Glomerular visceral epithelial cell (primary cell): ENCODE measurements at regions not wholly inside any gene's neighbourhood (a gene's known extent, or its start where the extent isn't known, plus 50 kb on each side); places are given as distances from the start of the nearest gene placed in this dataset.

ENCODE experiments used
- DNase-seq: peaks from one replicate; pipeline ENCODE4 v3.0.0-alpha.2; 2016; ENCODE audit errors: extremely low spot score

DNA sequence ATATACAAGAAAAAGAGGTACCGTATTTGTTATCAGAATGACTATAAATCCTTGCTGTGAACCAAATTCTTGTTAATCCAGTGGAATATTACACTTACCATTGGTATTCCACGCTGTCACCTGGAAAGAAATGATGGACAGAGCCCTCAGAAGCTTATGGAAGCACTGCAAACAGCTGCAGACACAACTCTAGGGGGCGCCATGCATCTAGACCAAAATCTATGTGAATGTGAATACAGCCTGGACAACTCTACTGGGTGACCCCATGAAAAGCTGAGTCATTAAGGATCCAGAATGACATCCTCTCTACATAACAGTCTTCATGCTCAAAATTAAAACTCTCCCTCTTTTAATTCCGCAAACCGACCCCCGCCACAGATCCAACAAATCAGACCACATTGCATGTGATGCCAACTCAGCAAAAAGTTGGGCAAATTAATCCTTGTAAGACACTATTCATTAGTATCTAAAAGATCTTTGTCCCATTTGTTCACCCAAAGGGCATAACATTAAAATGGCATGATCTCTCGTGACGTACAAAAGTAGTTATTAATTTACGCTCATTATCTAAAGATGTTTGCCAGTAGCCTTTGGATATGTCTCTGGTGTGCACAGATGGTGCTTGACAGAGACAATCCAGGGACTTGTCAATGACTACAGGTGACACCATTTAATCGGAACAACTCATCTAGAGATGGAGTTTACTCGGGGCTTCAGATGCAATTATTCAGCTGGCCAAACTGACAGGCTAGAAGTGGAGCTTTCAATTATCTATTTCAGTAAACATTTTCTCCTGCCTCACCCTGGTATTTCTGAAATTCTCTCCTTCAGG is 552.7 kb upstream of the PSMD7 start:
- no peak for DNase-seq

DNA sequence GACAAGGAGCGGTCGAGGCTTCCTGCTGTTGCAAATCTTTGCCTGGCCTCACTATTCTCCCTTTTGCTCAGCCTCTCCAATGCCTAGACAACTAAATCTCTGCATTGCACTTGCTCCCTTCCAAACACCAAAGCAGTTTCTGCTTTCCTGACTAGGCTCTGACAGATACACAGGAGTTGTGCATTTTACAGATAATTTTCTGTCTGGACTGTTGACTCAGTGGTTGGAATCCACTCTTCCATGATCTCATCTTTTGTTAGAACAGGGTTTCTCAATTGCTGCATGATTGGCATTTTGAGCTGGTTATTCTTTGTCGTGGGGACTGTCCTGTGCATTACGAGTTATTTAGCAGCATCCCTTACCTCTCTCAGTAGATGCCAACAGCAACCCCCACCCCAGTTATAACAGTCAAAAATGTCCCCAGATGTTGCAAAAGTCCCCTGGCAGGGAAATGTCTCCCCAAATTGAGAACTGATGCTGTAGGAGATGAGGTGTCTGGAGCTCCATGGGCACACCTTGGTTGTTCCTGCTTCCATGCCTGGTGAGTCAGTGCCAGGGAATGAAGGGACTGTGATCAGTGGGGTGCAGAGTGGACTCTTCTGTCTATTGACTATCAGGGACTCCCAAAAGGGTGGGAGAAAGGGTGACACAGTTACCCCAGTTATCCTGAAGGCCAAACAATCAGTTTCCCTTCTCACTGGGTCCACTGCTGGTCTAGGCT is 557.4 kb upstream of the PSMD7 start:
- DNase-seq, result no peak

DNA sequence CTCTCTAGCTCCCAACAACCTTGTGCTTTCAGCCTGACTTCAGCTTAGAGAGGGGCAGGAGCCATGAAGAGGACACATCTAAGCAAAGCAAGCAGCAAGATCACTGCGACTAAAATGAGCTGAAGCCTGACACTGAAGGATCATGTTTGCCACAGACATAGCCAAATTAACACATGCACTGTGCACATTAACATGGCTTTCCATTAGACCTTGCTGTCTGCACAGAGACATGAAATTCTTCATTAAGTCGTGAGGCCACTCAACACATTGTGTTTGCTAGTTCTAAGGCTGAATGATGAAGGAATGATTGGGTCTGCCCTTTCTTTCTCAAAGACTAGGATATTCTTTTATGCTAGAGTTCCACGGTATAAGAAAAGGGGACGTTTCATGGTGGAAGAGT is 558.3 kb upstream of the PSMD7 start:
- DNase-seq, result no peak

DNA sequence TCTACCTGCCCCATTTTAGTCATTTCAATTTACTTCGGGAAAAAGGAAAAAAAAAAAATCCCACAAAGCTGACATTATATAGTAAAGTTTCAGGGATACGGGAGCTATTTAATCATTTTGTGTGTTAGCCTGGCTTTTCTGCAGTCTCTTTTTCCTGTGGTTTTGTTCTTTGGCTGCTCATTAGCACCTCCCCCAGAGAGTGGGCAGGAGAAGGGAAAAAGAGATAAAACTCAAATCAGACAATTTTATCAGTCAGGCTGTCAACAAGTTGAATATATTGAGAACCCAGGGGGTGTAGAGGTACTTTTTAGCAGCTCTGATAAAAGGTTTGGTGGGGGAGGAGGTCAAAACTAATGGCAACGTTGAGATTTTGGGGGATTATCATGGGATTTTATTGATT is 559.0 kb upstream of the PSMD7 start:
- no peak for DNase-seq

DNA sequence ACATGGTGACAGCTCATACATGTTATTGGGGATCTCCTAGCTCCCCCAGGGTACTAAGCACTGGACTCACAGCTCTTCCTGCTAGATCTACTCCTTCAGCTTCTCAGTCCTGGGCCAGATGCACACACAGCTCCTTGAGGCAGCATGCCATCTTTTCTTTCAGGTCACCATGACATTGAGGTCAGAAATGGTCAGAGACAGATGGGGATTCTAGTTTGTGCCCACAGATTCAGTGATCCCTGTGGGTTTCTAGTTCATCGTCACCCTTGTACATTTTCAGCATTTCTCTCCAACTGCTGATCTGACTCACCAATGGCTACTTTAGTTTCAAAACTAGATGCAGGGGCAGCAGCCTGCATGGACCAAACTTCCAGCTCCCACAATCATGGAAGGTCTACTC is 560.7 kb upstream of the PSMD7 start:
- no peak for DNase-seq

DNA sequence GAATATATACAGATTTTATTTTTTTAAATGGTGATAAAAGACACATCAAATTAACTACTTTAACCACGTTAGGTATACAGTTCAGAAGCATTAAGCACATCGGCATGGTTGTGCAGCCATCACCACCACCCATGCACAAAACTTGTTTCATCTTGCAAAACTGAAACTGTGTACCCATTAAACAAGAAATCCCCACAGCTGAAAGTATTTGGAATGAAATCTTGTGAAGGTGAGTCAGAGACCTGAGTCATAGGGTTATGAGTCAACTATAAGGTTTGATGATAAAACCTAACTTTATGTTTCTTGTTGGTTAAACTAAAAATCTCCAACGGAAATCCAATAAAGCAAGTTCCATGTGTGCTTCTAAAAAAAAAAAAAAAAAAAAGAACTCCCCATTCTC is 561.6 kb upstream of the PSMD7 start:
- DNase-seq, result peak; percentile 1

DNA sequence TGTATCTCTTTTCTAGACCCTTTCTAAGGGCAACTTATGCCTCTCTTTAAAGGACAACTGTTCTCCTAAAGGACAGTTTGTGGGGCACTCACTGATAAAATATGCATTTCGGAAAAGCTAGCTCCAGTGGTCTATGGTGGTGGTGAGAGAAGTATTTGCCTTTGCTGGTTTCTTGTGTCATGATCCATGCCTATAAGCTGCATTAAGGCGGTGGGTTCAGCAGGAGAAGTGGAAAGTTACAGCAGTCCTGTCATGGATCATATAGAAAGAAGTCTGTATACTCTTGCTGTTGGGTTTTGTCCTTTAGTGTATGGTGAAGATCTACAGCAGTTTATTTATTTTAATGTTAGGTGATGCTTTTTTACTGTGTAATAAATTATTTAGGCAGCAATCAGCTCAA is 563.9 kb upstream of the PSMD7 start:
- DNase-seq, result no peak

DNA sequence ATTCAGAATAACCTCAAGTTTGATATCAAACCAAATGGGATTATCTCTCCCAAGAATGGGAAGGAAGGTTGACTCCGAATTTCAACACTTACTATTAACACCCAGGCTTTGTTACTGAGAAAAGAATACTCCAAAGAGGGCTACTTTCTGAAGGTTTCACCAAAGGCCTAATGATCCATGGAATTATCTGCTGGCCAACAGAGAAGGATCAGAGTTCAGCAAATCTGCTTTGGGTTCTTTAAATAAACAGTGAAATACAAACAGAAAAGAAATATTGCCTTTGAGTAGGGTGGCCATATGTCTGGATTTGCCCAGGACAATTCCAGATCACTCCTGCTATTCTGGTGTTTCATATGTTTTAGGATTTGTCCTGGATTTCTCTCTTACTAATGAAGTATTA is 564.5 kb upstream of the PSMD7 start:
- no peak for DNase-seq

DNA sequence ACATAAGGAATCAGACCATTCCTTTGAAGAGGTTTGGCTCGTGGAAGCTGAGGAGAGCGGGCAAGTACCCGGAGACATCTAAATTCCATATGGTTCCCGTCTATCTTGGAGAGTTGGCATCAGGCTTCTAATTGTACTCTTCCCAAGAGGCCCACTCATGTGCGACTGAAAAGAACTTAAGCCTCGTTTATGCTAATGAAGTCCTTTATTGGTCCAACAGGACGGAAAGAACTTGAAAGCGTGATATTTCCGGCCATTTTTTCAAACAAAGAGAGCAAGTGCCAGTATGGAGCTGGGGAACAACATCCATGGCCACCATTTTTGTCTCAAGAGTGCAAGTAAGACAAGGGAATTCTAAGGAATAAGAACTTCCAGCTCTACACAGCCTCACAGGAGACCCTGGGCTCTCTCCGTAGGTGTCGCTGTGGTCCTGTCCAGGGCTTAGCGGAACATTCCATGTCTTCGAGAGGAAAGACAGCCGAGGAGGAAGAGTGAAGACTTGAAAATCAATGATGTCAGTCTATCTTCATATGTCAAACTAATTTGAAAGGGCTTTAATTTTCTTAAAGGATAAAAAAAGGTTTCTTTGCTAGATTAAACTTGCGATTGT is 566.0 kb upstream of the PSMD7 start:
- DNase-seq, result no peak

DNA sequence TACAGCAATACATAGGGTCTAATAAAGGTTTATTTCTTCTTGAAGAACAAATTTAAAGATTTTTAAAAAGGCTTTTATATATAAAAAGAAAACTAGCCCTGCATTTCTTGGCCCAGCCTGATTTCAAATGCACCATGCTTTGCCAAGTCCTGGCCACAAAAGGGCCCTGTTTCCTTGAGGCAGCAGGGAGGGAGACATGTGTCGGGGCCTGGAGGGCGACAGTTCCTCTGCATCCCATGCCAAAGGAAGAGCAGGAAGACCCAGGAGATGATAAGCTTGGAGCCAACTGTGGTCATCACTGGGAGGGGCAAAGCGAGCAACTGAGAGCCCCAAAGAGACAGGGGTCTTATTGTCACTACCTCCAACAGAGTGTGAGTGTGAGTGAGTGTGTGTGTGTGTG is 571.5 kb upstream of the PSMD7 start:
- no peak for DNase-seq

DNA sequence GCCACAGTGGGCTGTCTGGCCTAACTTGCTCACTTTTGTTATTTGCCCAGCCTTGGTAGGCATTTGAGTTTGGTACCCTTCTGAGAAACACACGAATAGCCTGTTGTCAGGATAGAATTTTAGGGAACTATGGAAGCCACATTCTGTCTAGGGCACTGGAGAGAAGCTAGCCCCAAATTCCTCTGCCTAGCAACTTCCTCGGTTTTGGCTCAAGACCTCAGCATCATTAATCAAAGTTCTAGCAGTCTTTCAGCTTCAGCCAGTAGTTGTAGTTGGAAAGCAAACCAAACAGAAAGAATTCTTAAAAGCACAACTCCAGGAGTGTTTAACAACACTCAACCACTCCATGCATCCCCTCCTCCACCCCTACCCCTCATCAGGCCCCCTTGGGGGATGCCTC is 572.1 kb upstream of the PSMD7 start:
- no peak for DNase-seq

DNA sequence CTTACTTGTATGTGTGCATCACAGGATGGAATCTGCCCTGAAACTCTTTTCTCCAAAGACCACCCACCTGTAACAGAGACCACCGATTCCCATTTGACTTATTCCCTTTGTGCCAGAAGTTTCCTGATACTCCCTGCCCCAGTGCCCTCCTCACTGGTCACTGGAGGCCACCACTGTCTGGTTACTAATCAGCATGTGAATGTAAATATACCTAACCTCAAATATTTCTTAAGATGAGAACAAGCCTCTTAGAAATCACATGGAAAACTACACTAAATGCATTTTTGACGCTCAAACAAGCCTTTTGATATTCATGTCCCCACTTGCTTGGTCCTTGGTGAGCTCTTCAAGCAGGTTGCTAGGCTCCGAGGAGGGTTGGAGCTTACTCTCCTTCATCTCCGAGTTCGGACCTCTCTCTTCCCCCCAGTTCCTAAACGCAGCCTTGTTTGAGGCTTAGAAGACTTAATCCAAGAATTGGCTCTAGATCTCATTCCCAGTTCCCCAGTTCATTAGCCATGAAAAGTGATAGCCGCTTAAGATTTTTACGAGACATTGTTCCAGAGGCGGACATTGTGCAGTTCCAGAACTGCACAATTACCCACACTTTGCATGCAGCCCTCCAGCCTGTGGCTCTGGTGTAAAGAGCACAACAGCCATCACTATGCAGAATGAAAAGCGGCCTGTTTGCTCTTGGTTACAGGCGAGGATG is 579.2 kb upstream of the PSMD7 start:
- DNase-seq, result no peak

DNA sequence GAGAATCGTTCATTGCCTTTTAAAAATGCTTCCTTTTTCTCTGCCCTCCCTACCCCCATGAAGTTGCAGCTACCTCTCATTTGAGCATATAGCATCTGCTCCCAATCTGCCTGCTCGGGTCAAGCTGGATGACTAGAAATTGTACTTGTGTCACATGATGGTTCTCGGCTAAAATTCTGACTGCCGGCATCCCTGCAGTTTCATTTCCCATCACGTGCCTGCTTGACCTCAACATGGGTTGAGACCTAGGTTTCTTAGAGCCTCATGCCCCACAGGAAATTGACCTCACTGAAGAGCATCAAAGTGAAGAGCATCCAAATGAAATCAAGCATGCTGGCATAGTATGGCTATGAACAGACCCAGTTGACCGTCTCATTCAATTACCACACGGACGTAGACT is 581.6 kb upstream of the PSMD7 start:
- no peak for DNase-seq

DNA sequence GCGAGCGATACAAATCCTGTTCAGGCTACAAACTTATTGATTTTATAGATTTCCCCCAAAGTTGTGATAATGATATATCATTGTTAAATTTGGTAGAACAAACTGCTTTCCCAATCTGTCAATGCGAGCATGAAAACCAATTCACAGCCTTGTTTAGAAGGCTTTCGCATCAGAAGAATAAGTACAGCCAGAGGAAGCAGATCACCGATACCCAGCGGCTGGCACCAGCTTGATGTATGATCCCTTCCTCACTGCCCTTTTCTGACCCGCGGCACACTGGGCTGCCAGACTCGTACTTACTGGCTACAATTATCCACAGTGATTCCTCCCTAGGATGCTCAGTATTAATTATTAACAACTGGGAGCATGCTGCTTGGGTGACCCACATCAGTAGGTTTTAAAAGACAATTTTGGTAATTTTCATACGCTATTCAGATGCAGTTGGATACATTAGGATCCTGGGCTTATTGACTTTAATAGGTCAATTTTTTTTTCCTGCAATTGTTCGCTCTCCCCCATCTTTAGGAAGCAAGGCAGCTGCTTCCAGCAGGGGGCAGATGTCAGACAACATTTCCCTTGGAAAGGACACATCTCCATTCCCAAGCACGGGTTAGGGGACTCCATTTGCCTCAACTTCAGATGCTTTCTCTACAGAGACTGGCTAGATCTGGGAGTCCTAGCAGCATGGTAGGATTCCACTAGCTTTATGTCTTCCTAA is 582.7 kb upstream of the PSMD7 start:
- DNase-seq, result no peak

DNA sequence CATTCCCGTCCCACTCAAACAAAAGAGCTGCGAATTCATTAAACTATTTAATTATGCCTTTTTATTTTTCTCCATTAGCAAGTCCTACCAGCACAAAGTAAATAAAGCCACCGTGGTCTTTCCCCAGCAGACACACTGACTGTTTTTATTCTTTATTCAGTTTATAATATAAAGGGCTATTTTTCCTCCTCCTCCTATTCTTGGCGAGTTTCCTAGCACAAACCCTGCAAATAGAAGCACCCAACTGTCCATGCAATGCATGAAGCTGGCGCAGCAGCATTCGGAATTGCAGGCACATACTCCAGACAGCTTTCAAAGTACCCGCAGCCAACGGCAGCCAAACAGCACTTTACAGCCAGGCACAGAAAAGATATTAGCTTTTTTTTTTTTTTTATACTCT is 583.4 kb upstream of the PSMD7 start:
- DNase-seq, result no peak

DNA sequence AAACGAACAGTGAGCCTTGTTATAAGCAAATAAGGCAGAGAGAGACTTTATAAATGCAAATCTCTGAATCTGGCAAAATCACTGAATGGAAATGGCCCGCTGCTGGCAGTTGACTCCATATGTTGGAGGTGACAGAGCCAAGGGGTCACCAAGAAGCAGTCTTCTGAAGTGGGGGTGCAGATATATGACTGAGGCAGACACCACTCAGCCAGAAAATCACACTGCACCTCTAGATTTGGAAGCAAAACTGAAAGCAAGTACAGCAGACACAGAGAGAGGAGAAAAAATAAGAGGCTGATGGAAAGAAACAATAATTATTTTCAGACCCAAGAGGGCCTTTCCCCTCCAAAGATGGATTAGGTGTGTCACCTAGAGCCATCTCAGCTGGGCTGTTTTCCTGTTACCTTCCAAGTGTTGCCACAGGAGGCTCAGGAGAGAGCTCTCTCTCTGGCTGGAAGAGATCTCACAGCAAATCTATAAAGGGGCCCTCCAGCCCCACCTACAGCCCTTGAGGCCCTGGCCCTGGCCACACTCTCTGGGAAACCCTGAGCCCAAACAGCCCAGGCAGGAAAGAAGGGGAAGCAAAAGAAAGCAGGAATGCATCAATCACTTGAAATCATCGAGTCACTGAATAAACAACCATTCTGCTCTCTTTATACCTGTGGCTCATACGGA is 585.1 kb upstream of the PSMD7 start:
- no peak for DNase-seq

DNA sequence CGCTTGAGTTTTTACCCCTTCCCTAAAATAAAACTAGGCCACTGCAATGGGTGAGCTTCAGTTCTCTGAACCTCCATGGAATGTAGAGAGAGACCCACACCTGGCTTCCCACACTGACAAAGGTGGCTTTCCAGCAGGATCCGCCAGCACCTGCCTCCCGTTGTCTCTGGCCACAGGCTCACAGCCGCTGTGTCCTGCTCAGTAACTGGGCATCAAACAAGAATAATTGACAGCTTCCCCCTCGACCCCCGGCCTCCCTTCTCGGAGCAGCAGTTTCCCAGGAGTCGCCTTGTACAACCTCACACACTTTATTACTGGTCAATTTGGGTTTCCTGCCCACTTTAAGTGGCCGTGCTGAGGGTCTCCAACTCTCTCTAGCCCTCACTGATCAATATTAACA is 586.1 kb upstream of the PSMD7 start:
- no peak for DNase-seq

DNA sequence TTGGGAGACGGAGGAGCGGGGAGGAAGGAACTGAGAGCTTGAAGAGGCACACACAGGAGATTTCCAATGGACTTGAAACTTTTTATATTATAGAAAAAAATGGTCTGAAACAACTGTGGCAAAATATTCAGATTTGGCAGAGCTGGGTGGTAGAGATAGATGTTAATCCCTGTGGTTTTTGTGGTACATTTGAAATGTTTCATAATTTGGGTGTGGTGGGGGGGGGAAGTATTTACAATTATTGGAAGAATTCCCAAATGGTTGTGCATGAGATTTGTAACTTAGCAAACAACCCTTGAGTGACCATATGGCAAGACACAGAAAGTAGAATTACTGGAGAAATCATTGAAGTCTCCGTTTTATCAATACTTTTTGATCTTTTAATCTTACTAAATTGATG is 588.8 kb upstream of the PSMD7 start:
- DNase-seq, result no peak

DNA sequence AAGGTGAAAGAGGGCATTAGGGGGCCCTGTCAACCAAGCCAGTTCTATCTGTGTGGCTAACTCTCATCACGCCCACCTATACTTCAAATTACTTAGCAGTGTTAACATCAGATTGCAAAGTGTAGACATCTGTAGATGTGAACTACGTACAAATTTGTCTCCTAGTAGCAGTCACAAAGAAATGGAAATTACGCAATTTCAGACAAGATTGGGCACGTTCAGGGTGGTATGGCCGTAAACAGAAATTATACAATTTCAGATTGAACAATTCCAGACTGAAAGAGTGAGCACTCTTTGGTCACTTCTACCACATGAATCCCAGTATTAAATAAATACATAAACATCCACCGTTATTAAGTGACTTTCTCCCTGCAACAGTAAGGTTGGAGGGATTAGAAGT is 592.7 kb upstream of the PSMD7 start:
- no peak for DNase-seq

DNA sequence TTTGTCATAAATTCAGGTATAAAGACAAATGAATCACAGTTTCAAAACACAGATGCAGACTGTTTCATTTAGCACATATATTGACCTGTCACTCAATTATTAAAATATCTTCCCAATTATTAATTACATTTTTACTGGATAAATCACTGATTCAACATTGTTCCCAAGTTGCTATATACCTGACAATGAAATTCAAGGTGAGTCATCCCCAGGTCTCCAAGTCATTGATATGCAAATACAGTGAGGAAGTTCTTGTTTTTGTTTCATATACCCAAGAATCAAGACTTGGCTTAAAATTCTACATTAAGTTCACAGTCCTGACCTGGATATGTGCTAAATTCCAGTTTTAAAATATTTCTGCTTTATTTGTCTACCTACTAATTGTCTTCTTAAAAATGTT is 599.3 kb upstream of the PSMD7 start:
- DNase-seq, result no peak

DNA sequence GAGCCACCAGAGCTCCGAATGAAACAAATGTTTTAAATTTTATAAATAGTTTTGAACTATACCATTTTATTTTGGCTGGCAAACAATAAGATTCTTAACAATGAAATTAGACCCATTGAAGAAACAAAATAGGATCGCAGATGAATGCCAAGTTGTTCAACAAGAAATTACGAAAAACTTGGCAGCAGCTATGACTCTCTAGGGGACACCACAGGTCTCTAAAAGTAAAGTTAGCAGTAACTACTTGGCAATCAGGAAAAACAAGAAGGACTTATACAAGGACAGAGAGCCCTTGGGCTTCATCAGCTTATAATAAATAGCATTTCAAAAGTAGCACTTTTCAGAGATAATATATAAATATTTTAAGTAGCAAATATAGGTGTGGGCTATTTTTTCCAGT is 603.8 kb upstream of the PSMD7 start:
- no peak for DNase-seq
